Progenitor cell of endocrine pancreas (in vitro differentiated cells): ENCODE measurements at regions not wholly inside any gene's neighbourhood (a gene's known extent, or its start where the extent isn't known, plus 50 kb on each side); places are given as distances from the start of the nearest gene placed in this dataset.

Experiments
- DNase-seq: peaks from one replicate; pipeline ENCODE4 v3.0.0; 2021; ENCODE audit warnings: low spot score; ENCODE audit not compliant: unreplicated experiment
- H3K27ac Mint-ChIP-seq: 2 replicates; pipeline ENCODE4 v1.8.0; 2021; ENCODE audit warnings: mild to moderate bottlenecking, moderate library complexity, mixed read lengths
- H3K27me3 Mint-ChIP-seq: 2 replicates; pipeline ENCODE4 v1.8.0; 2021; ENCODE audit warnings: mixed read lengths
- H3K36me3 Mint-ChIP-seq: 2 replicates; pipeline ENCODE4 v1.8.0; 2022; ENCODE audit warnings: mixed read lengths; ENCODE audit not compliant: insufficient read depth
- H3K4me1 Mint-ChIP-seq: 2 replicates; pipeline ENCODE4 v1.8.0; 2021; ENCODE audit warnings: low read depth, mixed read lengths
- H3K4me3 Mint-ChIP-seq: 2 replicates; pipeline ENCODE4 v1.8.0; 2021; ENCODE audit warnings: low read depth, mild to moderate bottlenecking, moderate library complexity, mixed read lengths
- H3K9me3 Mint-ChIP-seq: 2 replicates; pipeline ENCODE4 v1.8.0; 2021; ENCODE audit warnings: low read depth, mixed read lengths
- TF ChIP-seq, protein P1 (sequence below): fragments of 200-600 bp; sonication (generic); IDR thresholded peaks from one replicate; pipeline ENCODE4 v1.5.0; 2021; ENCODE audit warnings: antibody characterized with exemption, mild to moderate bottlenecking; ENCODE audit not compliant: unreplicated experiment

DNA sequence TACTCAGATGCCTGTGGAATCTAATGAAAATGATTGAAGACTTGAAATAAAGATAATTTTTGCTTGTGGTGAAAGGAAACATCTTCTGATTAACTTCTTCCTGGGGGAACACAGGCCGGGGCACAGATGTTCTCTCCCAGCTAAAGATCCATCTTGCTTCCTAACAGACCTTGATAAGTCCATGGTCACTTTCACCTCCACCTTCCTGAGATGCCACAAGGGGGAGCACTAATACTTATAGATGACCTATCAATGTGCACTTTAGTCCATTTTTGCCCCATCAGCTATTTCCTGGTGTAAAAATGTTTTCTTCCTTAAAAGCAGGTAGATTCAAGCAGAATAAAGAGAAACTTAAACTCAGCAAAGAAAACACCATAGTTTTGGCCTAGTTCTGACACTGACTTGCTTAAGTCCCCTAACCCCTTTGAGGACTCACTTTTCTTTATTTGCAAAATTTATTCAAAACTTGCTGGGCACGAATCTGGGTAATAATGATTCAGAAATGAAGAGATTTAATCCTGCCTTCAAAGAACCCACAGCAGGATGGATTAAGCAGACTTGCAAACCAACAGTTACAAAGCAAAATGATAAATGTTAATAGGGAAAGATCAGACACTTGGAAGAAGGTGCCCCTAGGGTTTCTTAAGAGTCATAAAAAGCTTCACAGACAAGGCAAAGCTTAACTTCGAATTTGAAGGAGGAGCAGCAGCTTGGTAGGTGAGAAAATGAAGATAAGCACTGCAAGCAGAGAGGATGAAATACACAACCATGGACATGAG lies 158.7 kb downstream of the RAB38 start:
- TF ChIP-seq, protein P1, sequence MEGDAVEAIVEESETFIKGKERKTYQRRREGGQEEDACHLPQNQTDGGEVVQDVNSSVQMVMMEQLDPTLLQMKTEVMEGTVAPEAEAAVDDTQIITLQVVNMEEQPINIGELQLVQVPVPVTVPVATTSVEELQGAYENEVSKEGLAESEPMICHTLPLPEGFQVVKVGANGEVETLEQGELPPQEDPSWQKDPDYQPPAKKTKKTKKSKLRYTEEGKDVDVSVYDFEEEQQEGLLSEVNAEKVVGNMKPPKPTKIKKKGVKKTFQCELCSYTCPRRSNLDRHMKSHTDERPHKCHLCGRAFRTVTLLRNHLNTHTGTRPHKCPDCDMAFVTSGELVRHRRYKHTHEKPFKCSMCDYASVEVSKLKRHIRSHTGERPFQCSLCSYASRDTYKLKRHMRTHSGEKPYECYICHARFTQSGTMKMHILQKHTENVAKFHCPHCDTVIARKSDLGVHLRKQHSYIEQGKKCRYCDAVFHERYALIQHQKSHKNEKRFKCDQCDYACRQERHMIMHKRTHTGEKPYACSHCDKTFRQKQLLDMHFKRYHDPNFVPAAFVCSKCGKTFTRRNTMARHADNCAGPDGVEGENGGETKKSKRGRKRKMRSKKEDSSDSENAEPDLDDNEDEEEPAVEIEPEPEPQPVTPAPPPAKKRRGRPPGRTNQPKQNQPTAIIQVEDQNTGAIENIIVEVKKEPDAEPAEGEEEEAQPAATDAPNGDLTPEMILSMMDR = peak; percentile 83
- peak; percentile 50 for DNase-seq

DNA sequence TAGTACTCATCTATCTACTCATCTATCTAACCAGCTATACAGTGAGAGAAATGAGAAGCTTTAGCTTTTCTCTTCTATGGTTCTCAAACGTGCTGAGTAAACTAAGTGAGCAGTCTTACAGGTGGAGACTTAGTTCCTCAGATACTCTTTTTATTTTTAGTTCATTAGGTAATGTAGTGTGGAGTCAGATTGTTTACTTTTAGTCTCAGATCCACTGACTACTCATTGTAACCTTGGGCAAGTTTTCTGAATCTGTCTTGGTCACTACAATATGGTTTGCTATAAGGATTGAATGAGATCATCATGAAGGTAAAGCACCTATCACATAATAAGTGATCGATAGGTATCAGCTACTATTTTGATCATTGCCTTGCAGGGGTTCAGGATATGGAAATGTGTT lies 160.1 kb downstream of the RAB38 start:
- H3K4me1 Mint-ChIP-seq = peaks cover 17% of the 10 kb centered on the region
- no peak overlapping the region for H3K4me3 Mint-ChIP-seq
- H3K27ac Mint-ChIP-seq = no peak overlapping the region
- no peak for DNase-seq
- H3K9me3 Mint-ChIP-seq = no peaks in the 10 kb centered on the region
- TF ChIP-seq, protein P1 = no peak
- no peaks in the 10 kb centered on the region for H3K27me3 Mint-ChIP-seq
- H3K36me3 Mint-ChIP-seq = no peaks in the 10 kb centered on the region

More for the DNA sequence above, 158.7 kb downstream of the RAB38 start:
- H3K36me3 Mint-ChIP-seq = no peaks in the 10 kb centered on the region
- no peaks in the 10 kb centered on the region for H3K27me3 Mint-ChIP-seq
- H3K4me1 Mint-ChIP-seq = peaks cover 17% of the 10 kb centered on the region
- H3K9me3 Mint-ChIP-seq = no peaks in the 10 kb centered on the region
- no peak overlapping the region for H3K27ac Mint-ChIP-seq
- no peak overlapping the region for H3K4me3 Mint-ChIP-seq

DNA sequence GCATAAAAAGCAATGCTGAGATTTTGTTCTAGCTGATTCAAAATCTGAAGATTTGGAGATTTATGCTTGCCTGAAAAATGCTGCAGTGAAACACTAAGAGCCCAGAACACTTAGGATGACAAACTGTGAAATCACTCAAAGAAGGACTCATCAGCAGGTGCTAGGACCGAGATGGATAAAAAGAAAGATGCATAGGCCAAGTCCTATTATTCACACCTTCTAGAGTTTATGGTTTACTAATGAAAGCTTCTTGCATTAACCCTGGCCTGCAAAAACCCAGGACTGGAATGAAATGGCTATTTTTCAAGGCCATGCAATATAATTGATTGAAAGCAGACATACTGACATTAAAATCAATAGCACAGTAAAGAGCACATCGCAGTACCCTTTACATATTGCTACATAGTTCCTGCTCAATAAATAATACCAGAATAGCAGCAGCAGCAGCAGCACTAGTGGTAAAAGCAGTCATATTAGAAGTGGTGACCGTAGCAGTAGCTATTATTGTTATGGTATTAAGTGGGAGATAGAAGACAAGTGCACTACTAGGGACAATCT lies 161.7 kb downstream of the RAB38 start:
- H3K27ac Mint-ChIP-seq = no peak overlapping the region

DNA sequence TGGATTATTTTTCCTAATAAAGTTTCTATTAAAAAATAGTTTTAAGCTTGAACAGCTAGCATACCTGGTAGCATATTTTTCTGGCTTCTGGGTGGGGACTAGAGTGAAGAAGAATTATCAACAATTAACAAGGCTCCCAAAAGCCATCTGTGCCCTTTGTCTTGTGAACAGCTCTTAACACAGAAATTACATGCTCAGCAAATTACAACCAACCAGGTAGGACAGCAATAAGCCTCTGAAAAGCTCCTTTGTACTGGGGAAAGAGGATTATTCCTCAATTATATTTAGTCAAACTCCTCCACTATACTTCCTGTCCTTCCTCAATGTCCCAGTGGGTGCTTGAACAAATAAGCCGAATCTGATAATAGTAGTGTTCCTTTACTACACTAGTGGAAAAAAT lies 162.8 kb downstream of the RAB38 start:
- H3K4me1 Mint-ChIP-seq = peaks cover 17% of the 10 kb centered on the region
- no peaks in the 10 kb centered on the region for H3K36me3 Mint-ChIP-seq
- H3K9me3 Mint-ChIP-seq = no peaks in the 10 kb centered on the region
- H3K4me3 Mint-ChIP-seq = no peak overlapping the region
- TF ChIP-seq, protein P1 = no peak
- no peak overlapping the region for H3K27ac Mint-ChIP-seq
- H3K27me3 Mint-ChIP-seq = no peaks in the 10 kb centered on the region
- DNase-seq = no peak

More for the DNA sequence above, 161.7 kb downstream of the RAB38 start:
- no peaks in the 10 kb centered on the region for H3K9me3 Mint-ChIP-seq
- no peaks in the 10 kb centered on the region for H3K27me3 Mint-ChIP-seq
- H3K4me1 Mint-ChIP-seq = peaks cover 17% of the 10 kb centered on the region
- H3K4me3 Mint-ChIP-seq = no peak overlapping the region
- H3K36me3 Mint-ChIP-seq = no peaks in the 10 kb centered on the region
- TF ChIP-seq, protein P1 = no peak
- no peak for DNase-seq

DNA sequence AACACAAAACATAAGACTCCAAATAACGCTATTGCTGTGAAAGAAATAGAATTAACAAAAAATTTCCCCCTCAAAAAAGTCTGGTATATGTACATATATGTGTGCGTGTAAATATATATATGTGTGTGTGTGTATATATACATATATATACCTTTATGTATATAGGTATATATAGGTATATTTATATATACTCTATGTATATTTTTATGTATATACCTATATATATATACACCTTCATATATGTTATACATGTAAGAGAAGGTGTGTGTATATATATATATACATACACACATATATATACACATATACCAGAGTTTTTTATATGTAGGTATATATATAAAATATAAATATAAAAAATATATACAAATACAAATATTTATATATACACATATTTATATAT lies 199.2 kb downstream of the RAB38 start:
- no peaks in the 10 kb centered on the region for H3K27me3 Mint-ChIP-seq
- no peak overlapping the region for H3K4me3 Mint-ChIP-seq
- no peaks in the 10 kb centered on the region for H3K9me3 Mint-ChIP-seq
- DNase-seq = no peak
- no peaks in the 10 kb centered on the region for H3K36me3 Mint-ChIP-seq
- H3K27ac Mint-ChIP-seq = no peak overlapping the region
- peaks cover 3% of the 10 kb centered on the region for H3K4me1 Mint-ChIP-seq
- TF ChIP-seq, protein P1 = no peak
